Omental fat pad (tissue), 3 donors: ENCODE measurements at regions not wholly inside any gene's neighbourhood (a gene's known extent, or its start where the extent isn't known, plus 50 kb on each side); places are given as distances from the start of the nearest gene placed in this dataset.

ENCODE experiments used
- ATAC-seq: fragments of 150-250 bp; one replicate; pipeline ENCODE4 v1.9.1; 2016; ENCODE audit warnings: mild to moderate bottlenecking, moderate library complexity; ENCODE audit not compliant: low FRiP score
- DNase-seq: peaks from one replicate; pipeline ENCODE4 v3.0.0-alpha.2; 2019; ENCODE audit warnings: low spot score
- CTCF ChIP-seq, 3 donors: fragments of 450-650 bp; IDR thresholded peaks; one replicate each; pipeline ENCODE4 v1.5.1; 2016 to 2017; ENCODE audit warnings: antibody characterized with exemption in 3 of 3, mild to moderate bottlenecking in 3 of 3, moderate library complexity in 2 of 3

- no peak for ATAC-seq
- no peak for DNase-seq
Observed at GRCh38 chr7:42605406-42606192, 306.3 kb downstream of the C7orf25 start.

GRCh38 chr7:42603496-42603895, 308.4 kb downstream of the C7orf25 start:
- no peak for DNase-seq
- no peak for TF ChIP-seq CTCF (IDR thresholded peaks at IDR 0.05)
- ATAC-seq = no peak

More at GRCh38 chr7:42605406-42606192, 306.3 kb downstream of the C7orf25 start:
- no peak for TF ChIP-seq CTCF (IDR thresholded peaks at IDR 0.05)

GRCh38 chr7:42597300-42597699, 314.6 kb downstream of the C7orf25 start:
- no peak for TF ChIP-seq CTCF (IDR thresholded peaks at IDR 0.05)
- DNase-seq (no peak), ATAC-seq (no peak)

- DNase-seq (no peak), ATAC-seq (no peak)
- TF ChIP-seq CTCF (IDR thresholded peaks at IDR 0.05) = no peak
Observed at GRCh38 chr7:42596737-42597136, 315.1 kb downstream of the C7orf25 start.

- no peak for DNase-seq
- TF ChIP-seq CTCF (IDR thresholded peaks at IDR 0.05) = no peak
- ATAC-seq = no peak
Observed at GRCh38 chr7:42593860-42594259, 318.0 kb downstream of the C7orf25 start.

- DNase-seq = no peak
- no peak for ATAC-seq
- TF ChIP-seq CTCF (IDR thresholded peaks at IDR 0.05) = no peak
Observed at GRCh38 chr7:42590771-42591310, 321.0 kb downstream of the C7orf25 start.

- DNase-seq = no peak
- no peak for TF ChIP-seq CTCF (IDR thresholded peaks at IDR 0.05)
- ATAC-seq = no peak
Observed at GRCh38 chr7:42588876-42589275, 323.0 kb downstream of the C7orf25 start.
